Germinal center (tissue), 1 donor: ENCODE measurements at regions not wholly inside any gene's neighbourhood (a gene's known extent, or its start where the extent isn't known, plus 50 kb on each side); places are given as distances from the start of the nearest gene placed in this dataset.
"Not testable (repeated sequence)": the region's sequence is repeated elsewhere in the genome, so short reads cannot be mapped to it uniquely, and the experiment has no call there.

Experiments used
- DNase-seq: peaks from one replicate; pipeline ENCODE4 v3.0.0; 2012; ENCODE audit warnings: mixed read lengths, low spot score

GRCh38 chr6:98325366-98325765, 509.0 kb upstream of the POU3F2 start:
- no peak for DNase-seq

DNA sequence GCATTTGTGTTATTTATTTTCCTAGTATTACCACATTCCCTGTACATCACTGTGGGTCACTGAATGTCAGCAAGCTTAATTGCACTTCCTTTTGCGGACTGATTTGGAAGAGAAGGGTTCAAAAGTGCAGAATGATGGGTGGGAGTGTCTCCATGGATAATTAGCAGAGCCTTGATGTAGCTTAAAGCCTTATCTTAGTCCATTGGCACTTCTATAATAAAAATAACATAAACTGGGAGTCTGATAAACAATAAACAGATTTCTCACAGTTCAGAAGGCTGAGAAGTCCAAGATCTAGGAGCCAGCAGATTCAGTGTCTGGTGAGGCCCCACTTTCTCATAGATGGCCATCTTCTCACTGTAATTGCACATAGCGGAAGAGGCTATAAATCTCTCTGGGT, 501.1 kb upstream of the POU3F2 start:
- no peak for DNase-seq

GRCh38 chr6:98335594-98335993, 498.8 kb upstream of the POU3F2 start:
- DNase-seq = no peak

- no peak for DNase-seq
These were observed 494.9 kb upstream of the POU3F2 start for GRCh38 chr6:98339506-98339905.

- no peak for DNase-seq
These were observed 491.4 kb upstream of the POU3F2 start for GRCh38 chr6:98343004-98343403.

DNA sequence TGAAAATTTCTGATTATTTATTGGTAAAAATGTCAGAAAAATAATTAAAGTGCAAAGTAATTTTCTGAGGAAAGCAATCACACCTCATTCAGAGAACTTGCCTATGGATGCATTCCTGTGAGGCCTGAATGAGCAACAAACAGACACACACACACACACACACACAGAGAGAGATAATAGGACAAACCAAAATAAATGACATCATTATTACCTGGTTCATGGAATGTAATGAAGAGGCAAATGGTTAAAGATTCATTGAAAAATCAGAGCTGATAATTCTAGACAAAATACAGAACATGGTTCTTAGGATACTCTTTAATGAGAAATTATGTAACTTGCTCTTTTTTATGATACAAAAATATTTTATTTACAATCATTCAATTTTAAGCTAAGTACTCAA, 490.6 kb upstream of the POU3F2 start:
- DNase-seq = no peak

GRCh38 chr6:98352348-98352747, 482.0 kb upstream of the POU3F2 start:
- DNase-seq = no peak

GRCh38 chr6:98358173-98358572, 476.2 kb upstream of the POU3F2 start:
- DNase-seq = no peak

DNA sequence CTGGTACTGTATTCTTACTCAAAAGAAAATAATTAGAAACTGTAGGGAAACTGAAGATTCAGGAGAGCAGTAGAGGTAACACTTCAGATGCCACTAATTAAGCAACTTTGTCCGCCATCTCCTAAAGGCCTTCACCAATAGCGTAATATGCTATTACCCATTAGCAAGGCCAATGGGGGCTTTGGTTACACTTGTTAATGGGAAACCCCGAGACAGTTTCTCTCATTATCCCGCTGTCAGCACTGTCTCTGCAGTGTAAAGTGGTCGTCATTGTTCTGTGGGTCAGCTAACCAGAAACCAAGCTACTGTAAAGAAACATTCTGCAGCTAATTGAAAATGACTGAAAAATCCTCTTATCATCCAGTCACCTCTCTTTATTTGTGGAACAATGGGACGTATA, 468.0 kb upstream of the POU3F2 start:
- no peak for DNase-seq

DNA sequence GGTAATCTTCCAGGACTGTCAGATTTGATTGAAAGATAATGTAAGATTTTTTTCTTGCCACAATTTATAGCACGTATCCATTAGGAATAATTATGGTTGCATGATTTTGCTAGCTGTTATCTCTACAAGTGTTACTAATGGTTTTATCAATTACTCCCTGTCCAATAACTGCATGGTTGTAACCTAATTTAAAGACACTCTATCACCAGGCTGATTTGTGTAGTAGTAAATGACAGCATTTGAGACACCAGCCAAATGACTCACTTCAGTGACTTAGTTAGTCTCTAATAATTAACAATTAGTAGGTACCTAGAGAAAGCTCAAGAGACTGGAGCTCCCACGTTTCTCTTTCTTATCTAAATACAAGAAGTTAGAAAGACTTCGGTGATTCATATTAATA, 453.8 kb upstream of the POU3F2 start:
- no peak for DNase-seq

DNA sequence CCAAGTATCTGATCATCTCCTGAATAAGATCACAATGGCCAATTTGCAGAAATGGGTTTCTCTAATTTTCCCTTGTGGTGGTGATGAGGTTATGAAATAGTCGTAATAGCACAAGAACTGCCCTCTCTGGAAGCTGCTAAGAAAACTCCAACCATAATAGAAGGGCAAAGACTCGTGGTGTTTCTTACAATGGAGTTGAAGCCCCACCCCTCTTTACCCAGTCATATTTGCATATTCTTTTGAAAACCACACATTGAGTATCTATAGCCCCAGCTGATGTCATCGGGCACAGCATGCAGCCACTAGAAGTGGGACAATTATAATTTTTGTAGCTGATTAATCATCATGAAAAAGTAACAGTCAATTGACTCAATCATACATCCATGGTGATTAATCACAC, 452.1 kb upstream of the POU3F2 start:
- no peak for DNase-seq

DNA sequence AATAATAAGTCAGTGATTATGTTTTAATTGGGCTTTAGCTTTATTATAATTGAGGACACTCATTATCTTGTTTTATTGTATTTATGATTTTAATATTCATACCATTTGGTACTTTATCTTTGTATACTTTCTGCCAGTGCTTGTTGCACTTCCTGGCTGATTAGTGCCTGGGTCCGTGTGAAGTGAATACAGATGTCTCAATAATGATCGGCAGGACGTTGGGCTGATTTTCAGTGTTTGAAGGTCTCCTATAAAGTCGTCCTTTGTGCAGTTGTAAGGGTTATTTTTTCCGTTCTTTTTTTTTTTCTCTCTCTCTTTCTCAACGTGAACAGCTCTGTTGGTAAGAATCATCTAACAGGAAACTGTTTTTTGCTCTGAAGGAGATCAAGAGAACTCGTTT, 450.0 kb upstream of the POU3F2 start:
- DNase-seq = no peak

GRCh38 chr6:98384801-98385200, 449.6 kb upstream of the POU3F2 start:
- no peak for DNase-seq

- no peak for DNase-seq
These were observed 438.7 kb upstream of the POU3F2 start for GRCh38 chr6:98395610-98396166.

GRCh38 chr6:98416027-98416426, 418.3 kb upstream of the POU3F2 start:
- no peak for DNase-seq

- not testable (repeated sequence) for DNase-seq
These were observed 417.7 kb upstream of the POU3F2 start for GRCh38 chr6:98416497-98417158.

- no peak for DNase-seq
These were observed 400.9 kb upstream of the POU3F2 start for GRCh38 chr6:98433325-98434056.

DNA sequence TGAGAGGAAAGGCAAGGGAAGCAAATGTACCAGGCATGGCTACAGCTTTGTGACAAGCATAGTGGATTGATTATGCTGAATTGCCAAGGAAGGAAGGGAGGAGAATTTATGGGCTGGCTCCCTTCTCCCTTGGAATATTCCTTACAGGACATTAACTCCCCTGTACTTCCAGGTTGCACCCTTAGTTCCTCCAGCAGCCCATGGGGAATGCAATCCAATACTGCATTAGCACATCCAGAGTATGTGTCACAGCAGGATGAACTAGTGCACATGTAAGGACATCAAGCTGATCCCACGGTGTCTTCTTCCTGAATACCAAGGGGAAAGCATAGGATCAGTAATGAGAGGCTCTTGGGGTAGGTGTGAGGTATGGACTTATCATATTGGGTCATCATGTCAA, 390.7 kb upstream of the POU3F2 start:
- DNase-seq = no peak

DNA sequence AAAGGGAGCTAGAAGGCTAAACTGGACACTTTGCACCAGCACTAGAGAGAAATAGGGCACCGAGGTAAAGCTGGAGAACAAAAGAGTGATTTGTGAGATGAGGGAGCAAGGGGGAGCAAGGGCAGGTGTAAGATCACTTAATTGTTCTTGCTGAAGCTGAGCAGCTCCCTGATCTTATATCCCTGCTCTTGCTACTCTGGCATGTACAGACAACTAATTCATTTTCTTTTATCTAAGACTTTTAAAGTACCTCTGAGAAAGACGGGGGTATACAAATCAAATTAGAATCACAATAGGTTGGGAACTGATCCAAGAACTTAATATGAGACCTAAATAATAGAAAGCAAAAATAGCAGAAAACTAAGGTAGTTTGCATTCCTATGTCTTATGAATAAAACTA, 381.7 kb upstream of the POU3F2 start:
- DNase-seq = no peak

- no peak for DNase-seq
These were observed 379.5 kb upstream of the POU3F2 start for GRCh38 chr6:98454809-98455322.

DNA sequence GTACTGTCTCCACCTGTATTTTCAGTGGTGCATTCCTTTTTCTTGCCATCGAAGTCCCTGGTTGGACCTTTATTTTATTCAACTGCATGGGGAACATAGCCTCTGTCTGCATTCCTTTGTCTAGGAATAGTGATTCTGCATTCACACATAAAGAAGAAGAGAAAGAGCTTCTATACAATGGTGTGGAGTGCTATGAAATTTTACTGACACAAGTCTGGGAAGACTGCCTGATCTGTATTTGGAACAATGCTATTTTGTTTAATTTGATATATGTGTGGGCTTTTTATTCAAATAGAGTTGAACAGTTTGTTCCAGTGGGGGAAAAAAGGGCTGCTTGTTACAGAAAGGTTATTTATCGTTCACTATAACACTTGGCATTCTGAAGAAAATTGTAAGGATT, 375.7 kb upstream of the POU3F2 start:
- no peak for DNase-seq

GRCh38 chr6:98463038-98464000, 371.1 kb upstream of the POU3F2 start:
- no peak for DNase-seq
